ENCODE measurements at regions not wholly inside any gene's neighbourhood (a gene's known extent, or its start where the extent isn't known, plus 50 kb on each side); places are given as distances from the start of the nearest gene placed in this dataset.

- H3K4me1 Mint-ChIP-seq (ENCODE audit: unreplicated experiment), result no peaks in the 10 kb centered on the region
- H3K4me3 Mint-ChIP-seq (ENCODE audit: unreplicated experiment), result no peak overlapping the region
- DNase-seq (ENCODE audit: low spot score), result no peak
- H3K27ac Mint-ChIP-seq (ENCODE audit: unreplicated experiment), result no peak overlapping the region
- H3K9me3 Mint-ChIP-seq (ENCODE audit: unreplicated experiment), result no peaks in the 10 kb centered on the region
- H3K36me3 Mint-ChIP-seq (ENCODE audit: low read depth, unreplicated experiment), result no peaks in the 10 kb centered on the region
- no peaks in the 10 kb centered on the region for H3K27me3 Mint-ChIP-seq (ENCODE audit: unreplicated experiment)
- TF ChIP-seq CTCF (IDR thresholded peaks at IDR 0.05; ENCODE audit: unreplicated experiment), result no peak
These were observed 190.0 kb downstream of the BMP4 start for GRCh38 chr14:53766601-53767000.

DNA sequence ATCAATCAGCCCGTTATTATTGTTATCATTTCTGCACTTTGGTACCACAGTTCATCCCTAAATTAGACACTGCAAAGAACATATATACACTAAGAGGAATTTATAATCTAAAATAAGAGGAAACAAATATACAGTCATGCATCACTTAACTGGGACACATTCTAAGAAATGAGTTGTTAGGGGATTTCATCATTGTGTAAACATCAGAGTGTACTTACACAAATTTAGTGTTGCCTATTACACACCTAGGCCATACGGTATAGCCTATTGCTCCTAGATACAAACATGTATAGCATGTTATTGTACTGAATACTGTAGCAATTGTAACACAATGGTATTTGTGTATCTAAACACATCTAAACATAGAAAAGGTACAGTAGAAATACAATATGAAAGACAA is 190.5 kb downstream of the BMP4 start:
- no peak for DNase-seq (ENCODE audit: low spot score)
- Mint-ChIP-seq H3K4me3 (ENCODE audit: unreplicated experiment) (no peak overlapping the region), H3K4me1 (ENCODE audit: unreplicated experiment) (no peaks in the 10 kb centered on the region), H3K36me3 (ENCODE audit: low read depth, unreplicated experiment) (no peaks in the 10 kb centered on the region), H3K27ac (ENCODE audit: unreplicated experiment) (no peak overlapping the region), H3K9me3 (ENCODE audit: unreplicated experiment) (no peaks in the 10 kb centered on the region), H3K27me3 (ENCODE audit: unreplicated experiment) (no peaks in the 10 kb centered on the region)
- TF ChIP-seq CTCF (IDR thresholded peaks at IDR 0.05; ENCODE audit: unreplicated experiment), result no peak

- no peak for DNase-seq (ENCODE audit: low spot score)
- Mint-ChIP-seq H3K4me1 (ENCODE audit: unreplicated experiment) (no peaks in the 10 kb centered on the region), H3K36me3 (ENCODE audit: low read depth, unreplicated experiment) (no peaks in the 10 kb centered on the region), H3K27me3 (ENCODE audit: unreplicated experiment) (no peaks in the 10 kb centered on the region), H3K27ac (ENCODE audit: unreplicated experiment) (no peak overlapping the region), H3K9me3 (ENCODE audit: unreplicated experiment) (no peaks in the 10 kb centered on the region), H3K4me3 (ENCODE audit: unreplicated experiment) (no peak overlapping the region)
- no peak for TF ChIP-seq CTCF (IDR thresholded peaks at IDR 0.05; ENCODE audit: unreplicated experiment)
These were observed 191.8 kb downstream of the BMP4 start for GRCh38 chr14:53764846-53765245.

GRCh38 chr14:53758141-53758540 is 198.5 kb downstream of the BMP4 start:
- no peak overlapping the region for H3K27ac Mint-ChIP-seq (ENCODE audit: unreplicated experiment)
- DNase-seq (ENCODE audit: low spot score), result no peak
- no peaks in the 10 kb centered on the region for H3K4me1 Mint-ChIP-seq (ENCODE audit: unreplicated experiment)
- no peaks in the 10 kb centered on the region for H3K27me3 Mint-ChIP-seq (ENCODE audit: unreplicated experiment)
- no peaks in the 10 kb centered on the region for H3K36me3 Mint-ChIP-seq (ENCODE audit: low read depth, unreplicated experiment)
- no peak for TF ChIP-seq CTCF (IDR thresholded peaks at IDR 0.05; ENCODE audit: unreplicated experiment)
- peaks cover under 1% of the 10 kb centered on the region for H3K9me3 Mint-ChIP-seq (ENCODE audit: unreplicated experiment)
- no peak overlapping the region for H3K4me3 Mint-ChIP-seq (ENCODE audit: unreplicated experiment)

DNA sequence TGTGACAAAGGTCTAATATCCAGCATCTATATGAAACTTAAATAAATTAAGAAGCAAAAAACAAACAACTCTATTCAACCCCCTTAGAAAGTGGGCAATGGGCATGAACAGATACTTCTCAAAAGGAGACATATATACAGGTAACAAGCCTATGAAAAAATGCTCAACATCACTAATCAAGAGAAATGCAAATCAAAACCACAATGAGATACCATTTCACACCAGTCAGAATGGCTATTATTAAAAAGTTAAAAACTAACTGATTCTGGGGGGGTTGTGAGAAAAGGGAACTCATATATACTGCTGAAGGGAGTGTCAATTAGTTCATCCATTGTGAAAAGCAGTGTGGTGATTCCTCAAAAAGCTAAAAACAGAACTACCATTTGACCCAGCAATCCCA is 198.9 kb downstream of the BMP4 start:
- no peak for TF ChIP-seq CTCF (IDR thresholded peaks at IDR 0.05; ENCODE audit: unreplicated experiment)
- H3K36me3 Mint-ChIP-seq (ENCODE audit: low read depth, unreplicated experiment), result no peaks in the 10 kb centered on the region
- H3K9me3 Mint-ChIP-seq (ENCODE audit: unreplicated experiment), result peaks cover 3% of the 10 kb centered on the region
- no peak for DNase-seq (ENCODE audit: low spot score)
- H3K4me1 Mint-ChIP-seq (ENCODE audit: unreplicated experiment), result no peaks in the 10 kb centered on the region
- H3K27me3 Mint-ChIP-seq (ENCODE audit: unreplicated experiment), result no peaks in the 10 kb centered on the region
- no peak overlapping the region for H3K4me3 Mint-ChIP-seq (ENCODE audit: unreplicated experiment)
- no peak overlapping the region for H3K27ac Mint-ChIP-seq (ENCODE audit: unreplicated experiment)

Measured in endothelial cell (in vitro differentiated cells).